ENCODE measurements at regions not wholly inside any gene's neighbourhood (a gene's known extent, or its start where the extent isn't known, plus 50 kb on each side); places are given as distances from the start of the nearest gene placed in this dataset.

- H3K27ac ChIP-seq (ENCODE audit: low read depth, low read length): no peak overlapping the region
- DNase-seq (ENCODE audit: insufficient read length, low spot score, missing footprints): no peak
Observed at GRCh38 chr13:57346786-57347185, 179.8 kb downstream of the PRR20E start.

GRCh38 chr13:57352114-57352513, 185.1 kb downstream of the PRR20E start:
- Histone ChIP-seq H3K4me3 (ENCODE audit: insufficient read depth, low read length) (no peak overlapping the region), H3K27me3 (ENCODE audit: insufficient read depth, low read length) (no peaks in the 10 kb centered on the region), H3K4me2 (ENCODE audit: insufficient read depth, low read length) (no peak overlapping the region), H3K9me3 (ENCODE audit: low read depth, low read length) (peaks cover 2% of the 10 kb centered on the region), H4K20me1 (ENCODE audit: insufficient read depth, low read length) (no peaks in the 10 kb centered on the region), H3K27ac (ENCODE audit: low read depth, low read length) (no peak overlapping the region), H2AFZ (ENCODE audit: low read length) (no peak overlapping the region), H3K79me2 (ENCODE audit: insufficient read depth, low read length) (no peaks in the 10 kb centered on the region), H3K4me1 (ENCODE audit: insufficient read depth, low read length) (no peaks in the 10 kb centered on the region), H3K36me3 (ENCODE audit: insufficient read depth, low read length) (no peaks in the 10 kb centered on the region)
- no peak for DNase-seq (ENCODE audit: insufficient read length, low spot score, missing footprints)
- no peak for TF ChIP-seq CTCF (IDR thresholded peaks at IDR 0.05; ENCODE audit: extremely low read depth, low read depth, low read length)

More at GRCh38 chr13:57346786-57347185, 179.8 kb downstream of the PRR20E start:
- Histone ChIP-seq H2AFZ (ENCODE audit: low read length) (no peak overlapping the region), H3K4me1 (ENCODE audit: insufficient read depth, low read length) (no peaks in the 10 kb centered on the region), H3K79me2 (ENCODE audit: insufficient read depth, low read length) (no peaks in the 10 kb centered on the region), H3K9me3 (ENCODE audit: low read depth, low read length) (peaks cover 2% of the 10 kb centered on the region), H4K20me1 (ENCODE audit: insufficient read depth, low read length) (no peaks in the 10 kb centered on the region), H3K4me2 (ENCODE audit: insufficient read depth, low read length) (no peak overlapping the region), H3K27me3 (ENCODE audit: insufficient read depth, low read length) (no peaks in the 10 kb centered on the region), H3K4me3 (ENCODE audit: insufficient read depth, low read length) (no peak overlapping the region), H3K36me3 (ENCODE audit: insufficient read depth, low read length) (no peaks in the 10 kb centered on the region)
- no peak for TF ChIP-seq CTCF (IDR thresholded peaks at IDR 0.05; ENCODE audit: extremely low read depth, low read depth, low read length)

GRCh38 chr13:57353831-57354230, 186.8 kb downstream of the PRR20E start:
- no peaks in the 10 kb centered on the region for H3K4me1 ChIP-seq (ENCODE audit: insufficient read depth, low read length)
- no peak overlapping the region for H3K4me3 ChIP-seq (ENCODE audit: insufficient read depth, low read length)
- H3K27ac ChIP-seq (ENCODE audit: low read depth, low read length): no peak overlapping the region
- H3K79me2 ChIP-seq (ENCODE audit: insufficient read depth, low read length): no peaks in the 10 kb centered on the region
- H2AFZ ChIP-seq (ENCODE audit: low read length): no peak overlapping the region
- H3K9me3 ChIP-seq (ENCODE audit: low read depth, low read length): no peaks in the 10 kb centered on the region
- no peaks in the 10 kb centered on the region for H3K27me3 ChIP-seq (ENCODE audit: insufficient read depth, low read length)
- no peak overlapping the region for H3K4me2 ChIP-seq (ENCODE audit: insufficient read depth, low read length)
- no peak for DNase-seq (ENCODE audit: insufficient read length, low spot score, missing footprints)
- TF ChIP-seq CTCF (IDR thresholded peaks at IDR 0.05; ENCODE audit: extremely low read depth, low read depth, low read length): no peak
- no peaks in the 10 kb centered on the region for H4K20me1 ChIP-seq (ENCODE audit: insufficient read depth, low read length)
- no peaks in the 10 kb centered on the region for H3K36me3 ChIP-seq (ENCODE audit: insufficient read depth, low read length)

- H3K4me3 ChIP-seq (ENCODE audit: insufficient read depth, low read length): no peak overlapping the region
- H3K9me3 ChIP-seq (ENCODE audit: low read depth, low read length): no peaks in the 10 kb centered on the region
- DNase-seq (ENCODE audit: insufficient read length, low spot score, missing footprints): no peak
- H2AFZ ChIP-seq (ENCODE audit: low read length): no peak overlapping the region
- no peak for TF ChIP-seq CTCF (IDR thresholded peaks at IDR 0.05; ENCODE audit: extremely low read depth, low read depth, low read length)
- H3K27ac ChIP-seq (ENCODE audit: low read depth, low read length): no peak overlapping the region
- no peaks in the 10 kb centered on the region for H3K4me1 ChIP-seq (ENCODE audit: insufficient read depth, low read length)
- no peaks in the 10 kb centered on the region for H3K79me2 ChIP-seq (ENCODE audit: insufficient read depth, low read length)
- H3K4me2 ChIP-seq (ENCODE audit: insufficient read depth, low read length): no peak overlapping the region
- no peaks in the 10 kb centered on the region for H3K27me3 ChIP-seq (ENCODE audit: insufficient read depth, low read length)
- no peaks in the 10 kb centered on the region for H3K36me3 ChIP-seq (ENCODE audit: insufficient read depth, low read length)
- no peaks in the 10 kb centered on the region for H4K20me1 ChIP-seq (ENCODE audit: insufficient read depth, low read length)
Observed at GRCh38 chr13:57375876-57376275, 208.9 kb downstream of the PRR20E start.

All from osteoblast (primary cell).